KMS-11 (cell line): ENCODE measurements at regions not wholly inside any gene's neighbourhood (a gene's known extent, or its start where the extent isn't known, plus 50 kb on each side); places are given as distances from the start of the nearest gene placed in this dataset.
"Not testable (repeated sequence)": the region's sequence is repeated elsewhere in the genome, so short reads cannot be mapped to it uniquely, and the experiment has no call there.

ENCODE experiments used
- H2AFZ ChIP-seq: fragments of 200-600 bp; sonication (generic); 2 replicates; pipeline ENCODE4 v1.6.1; 2016; ENCODE audit warnings: antibody characterized with exemption, mixed run types, low read depth
- H3K27ac ChIP-seq: fragments of 200-600 bp; sonication (generic); 2 replicates; pipeline ENCODE4 v1.6.1; 2016; ENCODE audit warnings: mild to moderate bottlenecking, mixed run types
- H3K27me3 ChIP-seq: fragments of 200-600 bp; sonication (generic); 2 replicates; pipeline ENCODE4 v1.6.1; 2017; ENCODE audit warnings: mild to moderate bottlenecking, low read depth, mixed run types, moderate library complexity; ENCODE audit not compliant: insufficient read depth
- H3K36me3 ChIP-seq: fragments of 200-600 bp; sonication (generic); 2 replicates; pipeline ENCODE4 v1.6.1; 2017; ENCODE audit warnings: mild to moderate bottlenecking, mixed run types; ENCODE audit not compliant: insufficient read depth
- H3K4me1 ChIP-seq: fragments of 200-600 bp; sonication (generic); 2 replicates; pipeline ENCODE4 v1.6.1; 2016; ENCODE audit warnings: mild to moderate bottlenecking, low read depth, mixed run types; ENCODE audit not compliant: poor library complexity, severe bottlenecking
- H3K4me2 ChIP-seq: fragments of 200-600 bp; sonication (generic); 2 replicates; pipeline ENCODE4 v1.7.0; 2016; ENCODE audit warnings: mild to moderate bottlenecking, mixed run types
- H3K4me3 ChIP-seq: fragments of 200-600 bp; sonication (generic); IDR thresholded peaks from 2 replicates; pipeline ENCODE4 v1.6.1; 2017; ENCODE audit warnings: low read depth, low read length, mixed read lengths; ENCODE audit not compliant: insufficient read depth
- H3K79me2 ChIP-seq: fragments of 200-600 bp; sonication (generic); 2 replicates; pipeline ENCODE4 v1.6.1; 2016; ENCODE audit warnings: low read depth, mixed run types; ENCODE audit not compliant: insufficient read depth
- H3K9ac ChIP-seq: fragments of 200-600 bp; sonication (generic); 2 replicates; pipeline ENCODE4 v1.6.1; 2016; ENCODE audit warnings: mild to moderate bottlenecking, mixed run types
- H4K20me1 ChIP-seq: fragments of 200-600 bp; sonication (generic); 2 replicates; pipeline ENCODE4 v1.6.1; 2016; ENCODE audit warnings: mild to moderate bottlenecking, mixed run types; ENCODE audit not compliant: insufficient read depth
- TF ChIP-seq, protein P1 (sequence below): fragments of 200-600 bp; sonication (generic); conservative IDR thresholded peaks from 2 replicates; pipeline ENCODE4 v1.6.1; 2017; ENCODE audit warnings: low read depth, mild to moderate bottlenecking, antibody characterized with exemption, low read length, moderate library complexity, mixed read lengths

DNA sequence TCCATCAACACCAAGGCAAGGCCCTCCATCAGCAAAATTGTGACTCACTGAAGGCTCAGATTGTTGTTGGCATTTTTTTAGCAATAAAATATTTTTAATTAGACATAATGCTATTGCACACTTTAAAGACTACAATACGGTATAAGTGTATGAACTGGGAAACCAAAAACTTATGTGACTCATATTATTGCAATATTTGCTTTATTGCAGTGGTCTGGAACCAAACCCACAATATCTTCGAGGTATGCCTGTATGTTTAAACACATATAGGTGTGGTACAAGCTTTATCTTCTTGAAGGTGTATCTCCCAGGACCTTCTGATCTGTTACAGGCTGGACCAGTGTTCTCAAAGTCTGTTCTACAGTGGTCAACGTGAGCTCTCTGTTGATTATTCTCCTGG, 142.3 kb upstream of the FNDC3A start:
- H3K4me2 ChIP-seq: no peak overlapping the region
- H4K20me1 ChIP-seq: no peaks in the 10 kb centered on the region
- H3K36me3 ChIP-seq: no peaks in the 10 kb centered on the region
- H3K4me3 ChIP-seq: no peak overlapping the region
- no peak overlapping the region for H3K9ac ChIP-seq
- H3K79me2 ChIP-seq: no peaks in the 10 kb centered on the region
- H3K4me1 ChIP-seq: no peaks in the 10 kb centered on the region
- H2AFZ ChIP-seq: no peak overlapping the region
- no peaks in the 10 kb centered on the region for H3K27me3 ChIP-seq
- H3K27ac ChIP-seq: no peak overlapping the region
- TF ChIP-seq, protein P1, sequence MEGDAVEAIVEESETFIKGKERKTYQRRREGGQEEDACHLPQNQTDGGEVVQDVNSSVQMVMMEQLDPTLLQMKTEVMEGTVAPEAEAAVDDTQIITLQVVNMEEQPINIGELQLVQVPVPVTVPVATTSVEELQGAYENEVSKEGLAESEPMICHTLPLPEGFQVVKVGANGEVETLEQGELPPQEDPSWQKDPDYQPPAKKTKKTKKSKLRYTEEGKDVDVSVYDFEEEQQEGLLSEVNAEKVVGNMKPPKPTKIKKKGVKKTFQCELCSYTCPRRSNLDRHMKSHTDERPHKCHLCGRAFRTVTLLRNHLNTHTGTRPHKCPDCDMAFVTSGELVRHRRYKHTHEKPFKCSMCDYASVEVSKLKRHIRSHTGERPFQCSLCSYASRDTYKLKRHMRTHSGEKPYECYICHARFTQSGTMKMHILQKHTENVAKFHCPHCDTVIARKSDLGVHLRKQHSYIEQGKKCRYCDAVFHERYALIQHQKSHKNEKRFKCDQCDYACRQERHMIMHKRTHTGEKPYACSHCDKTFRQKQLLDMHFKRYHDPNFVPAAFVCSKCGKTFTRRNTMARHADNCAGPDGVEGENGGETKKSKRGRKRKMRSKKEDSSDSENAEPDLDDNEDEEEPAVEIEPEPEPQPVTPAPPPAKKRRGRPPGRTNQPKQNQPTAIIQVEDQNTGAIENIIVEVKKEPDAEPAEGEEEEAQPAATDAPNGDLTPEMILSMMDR: no peak

DNA sequence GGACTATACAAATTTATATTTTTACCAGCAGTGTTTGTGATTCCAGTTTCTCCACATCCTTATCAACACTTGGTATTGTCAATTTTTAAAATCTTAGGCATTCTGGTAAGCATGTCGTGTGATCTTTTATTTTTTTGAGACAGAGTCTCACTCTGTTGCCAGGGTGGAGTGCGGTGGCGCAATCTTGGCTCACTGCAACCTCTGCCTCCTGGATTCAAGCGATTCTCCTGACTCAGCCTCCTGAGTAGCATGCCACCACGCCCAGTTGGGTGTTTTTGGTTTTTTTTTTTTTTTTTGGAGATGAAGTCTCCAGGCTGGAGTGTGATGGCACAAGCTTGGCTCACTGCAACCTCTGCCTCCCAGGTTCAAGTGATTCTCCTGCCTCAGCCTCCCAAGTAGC, 140.4 kb upstream of the FNDC3A start:
- not testable (repeated sequence) for H4K20me1 ChIP-seq, H3K4me3 ChIP-seq, H2AFZ ChIP-seq, H3K27ac ChIP-seq, H3K79me2 ChIP-seq, H3K27me3 ChIP-seq, H3K9ac ChIP-seq, H3K4me1 ChIP-seq, H3K4me2 ChIP-seq, H3K36me3 ChIP-seq

DNA sequence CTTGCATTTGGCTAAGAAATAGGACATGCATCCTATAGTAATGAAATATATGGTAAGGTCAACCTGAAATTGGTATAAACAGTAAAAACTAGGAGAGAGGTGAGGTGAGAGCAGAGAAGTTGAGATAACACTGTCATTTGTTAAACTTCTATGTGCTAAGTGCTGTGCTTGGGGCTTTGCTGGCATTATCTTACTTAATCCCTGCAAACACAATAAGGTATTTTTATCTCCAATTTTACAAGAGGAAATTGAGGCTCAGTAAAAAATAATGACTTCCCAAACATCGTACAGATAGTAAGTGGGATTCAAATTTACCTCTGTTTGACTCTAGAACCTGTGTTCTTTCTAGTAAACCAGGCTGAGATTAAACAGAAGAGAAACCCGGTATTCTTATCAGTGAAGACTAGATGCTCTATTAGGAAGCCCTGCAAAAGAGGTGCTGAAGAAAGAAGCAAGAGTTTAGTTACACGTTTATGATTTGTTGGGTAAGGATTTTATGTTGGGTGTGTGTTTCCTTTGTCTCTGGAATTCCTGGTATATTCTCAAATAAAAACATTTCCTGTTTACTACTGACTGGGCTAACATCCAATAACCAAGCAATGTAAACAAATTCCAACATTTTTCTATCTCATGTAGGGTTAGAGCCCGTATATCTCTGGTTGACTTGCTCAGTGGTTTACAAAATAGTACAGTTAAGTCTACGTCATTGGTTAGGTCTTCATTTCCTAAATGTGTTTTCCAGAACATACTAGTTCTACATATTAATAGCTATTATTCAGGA, 137.3 kb upstream of the FNDC3A start:
- no peaks in the 10 kb centered on the region for H3K4me1 ChIP-seq

DNA sequence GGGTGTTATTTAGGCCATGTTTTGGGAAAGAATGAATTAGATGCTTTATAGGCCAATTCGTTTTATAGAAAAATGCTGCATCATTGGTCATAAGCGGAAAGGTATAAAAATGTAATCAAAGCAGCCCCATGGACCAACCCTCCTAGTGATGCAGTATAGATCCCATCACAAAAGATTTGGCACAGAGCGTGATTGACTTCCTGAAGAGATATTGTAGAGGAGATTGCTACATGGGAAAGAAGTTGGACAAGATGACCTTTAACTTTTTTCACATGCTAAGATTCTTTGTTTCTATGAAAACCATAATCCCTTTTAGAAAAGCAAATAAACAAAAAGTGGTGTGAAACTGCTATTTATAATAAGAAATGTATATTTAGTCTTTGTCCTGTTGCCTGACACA, 136.5 kb upstream of the FNDC3A start:
- H3K27ac ChIP-seq: no peak overlapping the region

More for the DNA sequence above, 137.3 kb upstream of the FNDC3A start:
- Histone ChIP-seq H3K27ac (no peak overlapping the region), H3K79me2 (no peaks in the 10 kb centered on the region), H4K20me1 (no peaks in the 10 kb centered on the region), H3K27me3 (no peaks in the 10 kb centered on the region), H3K4me3 (no peak overlapping the region), H2AFZ (no peak overlapping the region), H3K4me2 (no peak overlapping the region), H3K9ac (no peak overlapping the region), H3K36me3 (no peaks in the 10 kb centered on the region)
- TF ChIP-seq, protein P1: no peak

DNA sequence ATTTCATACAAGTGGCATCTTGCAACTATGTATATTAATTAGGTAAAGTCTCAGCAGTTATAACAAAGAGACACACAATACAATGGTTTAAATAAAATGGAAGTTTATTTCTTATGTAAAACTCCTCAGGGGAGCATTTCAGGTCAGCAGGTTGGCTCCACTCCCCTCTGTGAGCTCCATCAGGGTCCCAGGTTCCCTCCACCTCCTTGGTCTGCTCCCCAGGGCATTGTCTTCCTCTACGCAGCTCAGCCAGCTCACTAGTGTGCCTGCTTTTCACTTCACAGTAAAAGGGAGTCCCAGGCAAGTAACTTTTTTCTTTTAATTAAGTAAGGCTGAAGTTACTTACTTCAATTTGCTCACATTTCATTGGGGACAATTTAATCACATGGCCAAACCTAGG, 135.3 kb upstream of the FNDC3A start:
- Histone ChIP-seq H3K4me2 (no peak overlapping the region), H3K27me3 (no peaks in the 10 kb centered on the region), H3K36me3 (no peaks in the 10 kb centered on the region), H3K79me2 (no peaks in the 10 kb centered on the region), H4K20me1 (no peaks in the 10 kb centered on the region), H3K4me1 (no peaks in the 10 kb centered on the region), H2AFZ (no peak overlapping the region), H3K9ac (no peak overlapping the region), H3K4me3 (no peak overlapping the region), H3K27ac (no peak overlapping the region)
- TF ChIP-seq, protein P1: no peak

More for the DNA sequence above, 136.5 kb upstream of the FNDC3A start:
- TF ChIP-seq, protein P1: no peak
- Histone ChIP-seq H3K4me3 (no peak overlapping the region), H3K9ac (no peak overlapping the region), H3K79me2 (no peaks in the 10 kb centered on the region), H3K27me3 (no peaks in the 10 kb centered on the region), H3K4me1 (no peaks in the 10 kb centered on the region), H3K36me3 (no peaks in the 10 kb centered on the region), H4K20me1 (no peaks in the 10 kb centered on the region), H2AFZ (no peak overlapping the region), H3K4me2 (no peak overlapping the region)
